HepG2 (cell line): ENCODE measurements at regions not wholly inside any gene's neighbourhood (a gene's known extent, or its start where the extent isn't known, plus 50 kb on each side); places are given as distances from the start of the nearest gene placed in this dataset.

Source experiments
- CAMTA2 ChIP-seq: sonication (generic); formaldehyde crosslinking; IDR thresholded peaks from 2 replicates; pipeline ENCODE4 v1.4.0; 2020; ENCODE audit warnings: mild to moderate bottlenecking, missing genetic modification reagents, borderline replicate concordance
- CBFB ChIP-seq: sonication (generic); formaldehyde crosslinking; IDR thresholded peaks from 2 replicates; pipeline ENCODE4 v1.4.0; 2020; ENCODE audit warnings: missing genetic modification reagents
- EEA1 ChIP-seq: sonication (generic); formaldehyde crosslinking; IDR thresholded peaks from 2 replicates; pipeline ENCODE4 v1.5.1; 2020; ENCODE audit warnings: mild to moderate bottlenecking, missing genetic modification reagents, borderline replicate concordance
- EZH2 ChIP-seq: conservative IDR thresholded peaks from 2 replicates; pipeline ENCODE4 v1.6.1; 2012; ENCODE audit warnings: mild to moderate bottlenecking, low read depth, low read length, moderate library complexity
- HNRNPK ChIP-seq: fragments of 200-400 bp; formaldehyde crosslinking; IDR thresholded peaks from 2 replicates; pipeline ENCODE4 v1.6.1; 2018; ENCODE audit warnings: low read length, low read depth, moderate library complexity, mild to moderate bottlenecking; ENCODE audit not compliant: poor library complexity, severe bottlenecking
- JUN ChIP-seq: sonication (generic); formaldehyde crosslinking; IDR thresholded peaks from 2 replicates; pipeline ENCODE4 v1.4.0; 2020; ENCODE audit warnings: mild to moderate bottlenecking, missing genetic modification reagents
- MATR3 ChIP-seq: sonication (generic); formaldehyde crosslinking; IDR thresholded peaks from 2 replicates; pipeline ENCODE4 v1.4.0; 2020; ENCODE audit warnings: missing genetic modification reagents
- SMYD3 ChIP-seq: sonication (generic); formaldehyde crosslinking; IDR thresholded peaks from 2 replicates; pipeline ENCODE4 v1.8.1; 2023; ENCODE audit warnings: mild to moderate bottlenecking, missing genetic modification reagents
- TCF7L2 ChIP-seq: IDR thresholded peaks from 2 replicates; pipeline ENCODE4 v1.6.1; 2011; ENCODE audit warnings: mild to moderate bottlenecking, low read depth, low read length, moderate library complexity
- UBTF ChIP-seq: sonication (generic); formaldehyde crosslinking; IDR thresholded peaks from 2 replicates; pipeline ENCODE4 v1.4.0; 2020; ENCODE audit warnings: mild to moderate bottlenecking, missing genetic modification reagents
- ZBTB33 ChIP-seq: sonication (generic); formaldehyde crosslinking; IDR thresholded peaks from 2 replicates; pipeline ENCODE4 v1.4.0; 2020; ENCODE audit warnings: missing genetic modification reagents
- ZBTB7A ChIP-seq: sonication (generic); formaldehyde crosslinking; IDR thresholded peaks from 2 replicates; pipeline ENCODE4 v1.8.0; 2022; ENCODE audit warnings: mild to moderate bottlenecking, missing genetic modification reagents
- ZNF781 ChIP-seq: sonication (generic); formaldehyde crosslinking; IDR thresholded peaks from 2 replicates; pipeline ENCODE4 v1.5.1; 2020; ENCODE audit warnings: borderline replicate concordance, mild to moderate bottlenecking, missing genetic modification reagents; ENCODE audit errors: not compliant biosample characterization

GRCh38 chr2:151052850-151053660 is 208.6 kb downstream of the RBM43 start:
- TF ChIP-seq CBFB (CRISPR knock-in tag) (no peak), EZH2 (no peak), UBTF (CRISPR knock-in tag) (no peak), SMYD3 (CRISPR knock-in tag) (no peak), TCF7L2 (no peak), EEA1 (CRISPR knock-in tag) (no peak), ZBTB7A (CRISPR knock-in tag) (no peak), ZBTB33 (CRISPR knock-in tag) (no peak), ZNF781 (CRISPR knock-in tag) (no peak), CAMTA2 (CRISPR knock-in tag) (no peak), HNRNPK (no peak), MATR3 (CRISPR knock-in tag) (no peak), JUN (CRISPR knock-in tag) (no peak)
